Stromal cell of bone marrow (primary cell): ENCODE measurements at regions not wholly inside any gene's neighbourhood (a gene's known extent, or its start where the extent isn't known, plus 50 kb on each side); places are given as distances from the start of the nearest gene placed in this dataset.
"Not testable (repeated sequence)": the region's sequence is repeated elsewhere in the genome, so short reads cannot be mapped to it uniquely, and the experiment has no call there.

Experiments
- DNase-seq: peaks from one replicate; pipeline ENCODE4 v3.0.0-alpha.2; 2012; ENCODE audit warnings: low read depth

DNA sequence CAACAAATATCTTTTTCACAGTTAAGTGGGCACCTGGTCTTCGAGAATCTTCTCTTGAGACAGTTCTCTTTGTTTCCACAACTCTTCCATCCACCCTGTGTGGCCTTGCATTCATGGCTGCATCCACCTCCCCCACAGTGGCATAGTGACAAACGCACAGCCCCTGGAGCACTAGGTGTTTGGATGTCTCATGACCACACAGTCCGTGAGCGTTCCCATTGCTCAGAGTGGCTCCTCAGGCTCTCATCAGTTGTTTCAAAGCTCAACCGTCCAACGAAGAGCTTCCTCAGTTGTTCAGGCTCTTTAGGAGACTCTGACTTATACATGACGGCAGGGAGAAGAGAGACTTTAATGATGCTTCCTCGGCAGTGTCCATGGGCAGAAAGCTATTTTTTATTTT is 191.6 kb downstream of the CDRT15L2 start:
- DNase-seq: no peak

DNA sequence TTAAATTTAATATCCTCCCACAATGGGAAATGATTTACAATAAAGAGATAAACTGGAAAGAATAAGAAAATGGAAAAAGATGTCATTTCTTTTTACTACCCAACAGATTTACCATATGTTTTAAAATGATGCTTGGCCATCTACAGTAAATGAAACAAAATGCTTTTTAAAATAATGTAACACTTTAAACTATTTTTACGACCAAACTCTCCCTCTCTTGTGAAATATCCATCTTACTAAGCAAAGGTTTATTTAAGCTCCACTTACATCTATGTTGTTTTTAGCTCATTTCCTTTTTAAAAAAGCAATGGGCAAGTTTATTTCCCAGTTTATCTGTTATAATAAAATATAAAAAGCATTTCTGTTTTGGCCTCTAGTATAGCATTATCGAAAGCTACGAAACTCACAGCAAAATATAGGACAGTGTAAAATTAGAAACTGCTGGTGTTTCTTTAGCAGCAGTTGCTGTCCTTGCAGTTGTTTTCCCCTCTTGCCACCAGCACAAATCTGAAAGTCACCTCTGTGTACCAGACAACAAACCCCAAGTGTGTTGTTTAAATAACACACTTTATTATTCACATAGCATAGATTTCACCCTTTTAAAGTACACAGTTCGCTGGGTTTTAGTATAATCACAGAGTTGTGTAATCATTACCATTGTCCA is 195.1 kb downstream of the CDRT15L2 start:
- peak; percentile 26 for DNase-seq

DNA sequence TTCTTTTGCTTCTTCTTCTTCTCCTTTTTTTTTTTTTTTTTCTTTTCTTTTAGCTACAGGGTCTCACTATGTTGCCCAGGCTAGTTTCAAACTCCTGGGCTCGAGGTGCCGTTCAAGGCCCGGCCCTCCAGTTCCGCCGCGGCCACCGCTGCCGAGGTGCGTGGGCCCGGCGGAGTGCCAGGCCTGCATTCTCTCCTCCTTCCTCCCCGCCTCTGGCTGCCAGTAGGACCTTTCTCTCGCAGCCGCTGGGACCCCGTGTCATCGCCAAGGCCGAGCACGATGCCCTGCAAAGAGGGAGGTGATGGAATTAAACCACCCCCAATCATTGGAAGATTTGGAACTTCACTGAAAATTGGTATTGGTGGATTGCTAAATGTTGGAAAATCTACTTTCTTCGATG is 195.8 kb downstream of the CDRT15L2 start:
- DNase-seq: no peak

DNA sequence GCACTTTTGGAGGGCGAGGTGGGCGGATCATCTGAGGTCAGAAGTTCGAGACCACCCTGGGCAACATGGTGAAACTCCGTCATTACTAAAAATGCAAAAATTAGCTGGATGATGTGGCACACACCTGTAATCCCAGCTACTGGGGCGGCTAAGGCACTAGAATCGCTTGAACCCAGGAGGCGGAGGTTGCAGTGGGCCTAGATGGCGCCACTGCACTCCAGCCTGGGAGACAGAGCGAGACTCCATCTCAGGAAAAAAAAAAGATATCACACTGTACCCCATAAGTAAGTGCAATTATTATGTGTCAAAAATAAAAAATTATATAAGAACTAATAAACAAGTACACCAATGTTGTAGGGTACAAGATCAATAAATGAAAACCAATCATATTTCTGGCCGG is 200.0 kb downstream of the CDRT15L2 start:
- DNase-seq: no peak

DNA sequence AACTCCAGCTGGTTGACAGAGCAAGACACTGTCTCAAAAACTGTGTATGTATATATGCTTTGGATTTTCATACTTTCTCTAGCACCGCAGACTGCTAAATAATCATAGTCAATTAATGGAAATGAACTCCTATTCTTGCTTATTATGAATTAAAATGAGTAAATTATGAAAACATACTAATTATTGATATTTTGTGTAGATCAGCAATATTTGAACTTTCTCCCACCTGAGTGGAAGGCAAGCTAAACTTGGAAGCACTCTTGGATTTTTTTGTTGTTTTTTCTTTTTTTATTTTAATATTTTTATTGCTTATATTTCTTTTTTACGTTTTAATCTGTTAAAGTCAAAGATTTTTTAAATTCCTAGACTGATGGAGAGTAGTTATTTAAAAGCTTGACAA is 201.7 kb downstream of the CDRT15L2 start:
- no peak for DNase-seq

DNA sequence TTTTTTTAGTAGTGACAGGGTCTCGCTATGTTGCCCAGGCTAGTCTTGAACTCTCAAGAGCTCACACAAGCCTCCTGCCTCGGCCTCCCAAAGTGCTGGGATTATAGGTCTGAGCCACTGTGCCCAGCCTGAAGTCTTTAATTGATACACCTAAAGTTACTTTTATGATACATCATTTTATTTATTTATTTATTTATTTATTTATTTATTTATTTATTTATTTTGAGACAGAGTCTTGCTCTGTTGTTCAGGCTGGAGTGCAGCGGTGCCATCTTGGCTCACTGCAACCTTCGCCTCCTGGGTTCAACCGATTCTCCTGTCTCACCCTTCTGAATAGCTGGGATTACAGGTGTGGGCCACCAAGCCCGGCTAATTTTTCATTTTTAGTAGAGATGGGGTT is 202.3 kb downstream of the CDRT15L2 start:
- DNase-seq: not testable (repeated sequence)

DNA sequence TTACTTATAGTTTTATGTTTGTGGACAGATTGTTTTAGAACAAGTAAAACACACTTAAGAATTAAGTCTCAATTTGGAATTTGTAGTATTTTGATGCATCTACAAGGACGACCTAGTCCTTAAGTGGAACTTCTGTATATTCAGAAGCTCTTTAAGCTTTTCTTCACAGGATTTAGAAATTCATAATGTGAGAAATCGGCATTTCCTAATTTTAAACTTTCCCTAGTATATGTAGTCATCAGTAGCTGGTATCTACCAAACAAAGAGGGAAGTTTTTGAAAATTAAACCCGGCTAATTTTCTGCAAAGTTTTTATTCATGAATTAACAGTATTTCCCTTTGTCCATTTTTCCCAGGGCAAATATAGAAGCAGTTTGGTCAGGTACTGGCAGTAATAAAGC is 203.6 kb downstream of the CDRT15L2 start:
- no peak for DNase-seq

DNA sequence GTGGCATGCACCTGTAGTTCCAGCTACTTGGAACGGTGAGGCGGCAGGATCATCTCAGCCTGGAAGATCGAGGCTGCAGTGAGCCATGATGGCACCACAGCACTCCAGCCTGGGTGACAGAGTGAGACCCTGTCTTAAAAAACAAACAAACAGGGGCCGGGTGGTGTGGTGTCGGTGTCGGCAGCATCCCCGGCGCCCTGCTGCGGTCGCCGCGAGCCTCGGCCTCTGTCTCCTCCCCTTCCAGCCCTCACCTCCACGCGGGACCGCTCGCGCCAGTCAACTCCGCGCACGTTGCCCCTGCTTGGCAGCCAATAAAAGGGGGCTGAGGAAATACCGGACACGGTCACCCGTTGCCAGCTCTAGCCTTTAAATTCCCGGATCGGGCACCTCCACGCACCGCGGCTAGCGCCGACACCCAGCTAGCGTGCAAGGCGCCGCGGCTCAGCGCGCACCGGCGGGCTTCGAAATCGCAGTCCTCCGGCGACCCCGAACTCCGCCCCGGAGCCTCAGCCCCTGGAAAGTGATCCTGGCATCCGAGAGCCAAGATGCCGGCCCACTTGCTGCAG is 204.7 kb downstream of the CDRT15L2 start:
- no peak for DNase-seq

DNA sequence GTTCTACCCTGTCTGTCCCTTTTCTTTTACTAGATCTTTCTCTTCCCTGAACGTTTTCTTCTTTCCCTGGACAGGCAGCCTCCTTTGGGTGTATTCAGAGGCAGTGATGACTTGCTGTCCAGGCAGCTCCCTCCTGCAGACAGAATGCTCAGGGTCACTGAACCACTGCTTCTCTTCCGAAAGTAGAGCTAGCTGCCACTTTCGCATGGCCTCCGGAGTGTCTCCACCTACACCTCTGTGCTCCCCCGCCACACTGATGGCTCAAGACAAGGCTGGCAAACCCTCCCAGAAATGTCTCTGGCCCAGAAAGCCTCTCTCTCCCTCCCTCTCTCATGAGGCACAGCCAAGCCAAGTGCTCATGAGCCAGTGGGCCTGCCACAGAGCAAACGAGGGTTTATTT is 207.8 kb downstream of the CDRT15L2 start:
- DNase-seq: no peak

DNA sequence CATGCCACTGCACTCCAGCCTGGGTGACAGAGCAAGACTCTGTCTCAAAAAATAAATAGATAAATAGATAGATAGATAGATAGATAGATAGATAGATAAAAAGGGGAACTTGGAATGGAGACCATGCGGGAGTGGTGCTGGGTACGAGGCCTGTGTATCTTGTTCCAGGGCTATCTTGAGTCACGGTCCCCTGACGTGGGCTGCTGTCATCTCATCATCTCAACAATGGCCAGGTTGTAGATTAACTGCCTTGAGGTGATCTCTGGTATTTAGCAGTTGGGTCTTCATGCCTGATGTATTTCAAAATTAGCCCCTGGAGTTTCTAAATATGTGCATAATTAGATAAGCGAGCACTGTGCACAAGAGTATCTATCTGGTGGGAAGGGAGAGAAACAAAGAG is 212.1 kb downstream of the CDRT15L2 start:
- no peak for DNase-seq

DNA sequence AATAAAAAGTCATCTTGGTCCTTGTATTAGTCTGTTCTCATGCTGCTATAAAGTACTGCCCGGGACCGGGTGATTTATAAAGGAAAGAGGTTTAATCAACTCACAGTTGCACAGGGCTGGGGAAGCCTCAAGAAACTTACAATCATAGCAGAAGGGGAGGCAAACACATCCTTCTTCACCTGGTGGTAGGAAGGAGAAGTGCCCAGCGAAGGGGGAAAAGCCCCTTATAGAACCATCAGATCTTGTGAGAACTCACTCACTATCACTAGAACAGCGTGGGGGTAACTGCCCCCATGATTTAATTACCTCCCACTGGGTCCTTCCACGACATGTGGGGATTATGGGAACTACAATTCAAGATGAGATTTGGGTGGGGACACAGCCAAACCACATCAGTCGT is 215.0 kb downstream of the CDRT15L2 start:
- not testable (repeated sequence) for DNase-seq

DNA sequence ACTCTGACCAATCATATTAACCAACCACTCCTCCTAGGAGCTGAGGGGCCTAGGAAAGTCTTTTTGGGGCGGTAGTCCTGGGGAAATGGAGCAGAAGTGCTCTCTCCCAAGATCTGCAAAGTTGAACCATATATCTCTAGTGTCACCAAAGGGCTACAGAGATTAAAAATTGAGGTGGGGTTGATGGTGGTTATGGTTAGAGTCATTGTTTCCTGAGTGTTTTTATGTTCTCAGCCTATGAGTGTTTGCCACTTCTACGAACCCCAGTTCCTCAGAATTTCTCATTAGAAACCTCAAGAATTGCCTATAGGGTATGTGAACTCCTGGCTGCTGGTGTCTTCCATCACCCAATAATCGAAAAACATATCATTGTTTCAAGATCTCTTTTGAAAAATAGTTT is 217.8 kb downstream of the CDRT15L2 start:
- no peak for DNase-seq

DNA sequence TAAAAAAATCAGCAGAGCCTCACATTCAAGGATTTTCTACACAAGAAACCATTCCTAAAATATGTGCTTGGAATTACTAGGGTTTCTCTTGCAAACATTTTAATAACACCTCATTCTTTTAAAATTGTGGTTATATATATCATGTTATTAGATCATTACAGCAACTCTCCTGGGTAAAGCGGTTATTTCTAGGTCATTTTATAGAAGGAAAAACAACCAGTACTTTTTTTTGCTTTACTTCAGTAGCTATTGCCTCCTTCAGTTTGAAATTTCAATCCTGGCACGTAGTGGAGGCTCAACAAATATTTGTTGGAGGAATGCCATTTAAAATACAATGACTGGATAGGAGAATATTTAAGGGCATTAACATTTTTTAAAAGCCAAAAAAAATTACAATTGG is 220.6 kb downstream of the CDRT15L2 start:
- DNase-seq: peak; percentile 24

DNA sequence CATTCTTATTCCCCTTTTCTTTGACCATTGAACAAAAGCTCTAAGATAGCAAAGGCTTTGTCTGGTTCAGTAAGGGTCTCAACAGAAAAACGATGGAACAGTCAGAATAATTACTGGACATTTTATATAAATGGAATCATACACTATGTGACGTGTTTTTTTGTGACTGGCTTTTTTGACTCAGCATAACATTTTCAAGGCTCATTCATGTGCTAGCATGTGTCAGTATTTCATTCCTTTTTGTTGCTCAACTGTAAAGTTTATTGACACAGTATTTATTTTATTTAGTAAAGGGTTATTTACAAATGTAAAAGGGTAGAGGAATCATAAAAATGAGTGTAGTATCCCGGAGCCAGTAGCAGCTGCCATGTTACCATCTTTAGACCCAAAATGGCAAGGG is 226.2 kb downstream of the CDRT15L2 start:
- no peak for DNase-seq

DNA sequence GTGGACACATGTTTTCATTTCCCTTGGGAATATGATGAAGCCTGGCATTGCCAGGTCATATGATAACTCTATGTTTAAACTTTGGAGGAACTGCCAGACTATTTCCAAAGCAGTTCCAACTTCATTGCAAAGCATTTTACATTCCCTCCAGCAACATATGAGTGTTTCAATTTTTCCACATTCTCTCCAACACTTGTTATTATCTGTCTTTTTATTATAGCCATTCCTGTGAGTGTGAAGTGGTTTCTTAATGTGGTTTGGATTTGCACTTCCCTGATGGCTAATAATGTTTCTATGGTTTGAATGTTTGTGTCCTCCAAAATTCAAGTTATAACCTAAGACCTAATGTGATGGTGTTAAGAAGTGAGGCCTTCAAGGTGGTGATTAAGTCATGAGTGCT is 228.0 kb downstream of the CDRT15L2 start:
- not testable (repeated sequence) for DNase-seq

DNA sequence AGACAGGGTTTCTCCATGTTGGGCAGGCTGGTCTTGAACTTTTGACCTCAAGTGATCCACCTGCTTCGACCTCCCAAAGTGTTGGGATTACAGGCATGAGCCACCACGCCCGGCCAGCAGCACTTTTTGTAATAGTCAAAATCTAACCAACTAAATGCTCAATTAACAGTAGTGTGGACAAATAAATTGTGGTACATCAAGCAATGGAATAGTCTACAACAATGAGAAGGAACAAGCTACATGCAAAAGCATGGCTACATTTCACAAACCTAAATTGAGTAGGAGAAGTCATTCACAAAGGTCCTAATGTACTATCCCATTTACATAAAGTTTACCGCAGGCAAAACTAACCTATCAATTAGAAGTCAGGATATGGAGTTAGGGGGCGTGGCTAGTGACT is 227.4 kb downstream of the USP22 start:
- DNase-seq: not testable (repeated sequence)

DNA sequence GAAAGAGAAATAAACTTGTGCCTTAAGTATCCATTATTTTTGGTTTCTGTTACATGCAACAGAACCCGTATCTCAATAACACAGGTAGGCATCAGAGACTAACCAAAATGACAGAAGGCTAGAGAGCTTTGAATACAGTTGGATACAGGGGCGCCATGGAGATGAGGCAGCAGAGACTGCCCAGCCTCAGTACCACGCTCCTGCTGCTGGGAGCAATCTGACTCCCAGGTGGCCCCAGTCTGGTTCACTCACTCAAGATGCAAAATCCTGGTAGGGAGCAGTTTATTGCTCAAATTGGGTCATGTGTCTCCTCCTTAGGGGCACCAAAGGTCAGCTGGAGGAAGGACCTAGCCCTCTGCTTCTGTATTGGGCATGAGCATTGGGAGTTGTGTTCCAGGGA is 218.9 kb downstream of the USP22 start:
- DNase-seq: no peak

DNA sequence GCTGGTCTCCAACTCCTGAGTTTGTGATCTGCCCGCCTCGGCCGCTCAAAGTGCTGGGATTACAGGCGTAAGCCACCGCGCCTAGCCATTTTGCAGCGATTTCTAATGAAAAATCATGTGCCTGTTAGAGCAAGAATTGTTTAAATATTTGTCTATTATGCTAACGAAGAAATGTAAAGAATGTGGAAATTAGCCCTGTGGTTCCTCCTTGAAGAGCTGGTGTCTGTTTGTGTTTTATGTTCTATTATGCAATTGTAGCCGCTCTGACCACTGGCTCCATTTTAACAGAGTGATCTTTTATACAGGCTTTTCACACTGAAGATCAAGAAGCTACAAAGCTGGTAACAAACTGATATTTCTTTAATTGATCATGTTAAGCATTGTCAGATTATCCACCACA is 217.3 kb downstream of the USP22 start:
- DNase-seq: no peak

DNA sequence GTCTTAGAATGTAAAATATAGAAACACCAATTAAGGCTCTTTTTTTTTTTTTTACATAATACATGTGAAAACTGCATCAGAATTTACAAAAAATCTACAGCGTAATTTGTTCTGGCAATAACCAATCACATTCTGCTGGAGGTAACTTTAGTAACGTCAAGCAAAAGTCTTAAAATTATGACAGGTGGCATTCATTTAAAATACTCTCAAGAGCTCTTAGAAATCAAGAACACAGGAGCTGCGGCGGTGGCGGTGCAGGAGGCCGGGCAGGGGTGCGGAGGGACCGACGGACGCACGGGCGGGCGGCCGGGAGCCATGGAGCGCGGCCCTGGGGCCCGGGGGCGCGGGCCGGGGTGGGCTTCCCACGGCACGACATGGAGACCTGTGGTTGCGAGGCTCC is 202.4 kb downstream of the USP22 start:
- not testable (repeated sequence) for DNase-seq

DNA sequence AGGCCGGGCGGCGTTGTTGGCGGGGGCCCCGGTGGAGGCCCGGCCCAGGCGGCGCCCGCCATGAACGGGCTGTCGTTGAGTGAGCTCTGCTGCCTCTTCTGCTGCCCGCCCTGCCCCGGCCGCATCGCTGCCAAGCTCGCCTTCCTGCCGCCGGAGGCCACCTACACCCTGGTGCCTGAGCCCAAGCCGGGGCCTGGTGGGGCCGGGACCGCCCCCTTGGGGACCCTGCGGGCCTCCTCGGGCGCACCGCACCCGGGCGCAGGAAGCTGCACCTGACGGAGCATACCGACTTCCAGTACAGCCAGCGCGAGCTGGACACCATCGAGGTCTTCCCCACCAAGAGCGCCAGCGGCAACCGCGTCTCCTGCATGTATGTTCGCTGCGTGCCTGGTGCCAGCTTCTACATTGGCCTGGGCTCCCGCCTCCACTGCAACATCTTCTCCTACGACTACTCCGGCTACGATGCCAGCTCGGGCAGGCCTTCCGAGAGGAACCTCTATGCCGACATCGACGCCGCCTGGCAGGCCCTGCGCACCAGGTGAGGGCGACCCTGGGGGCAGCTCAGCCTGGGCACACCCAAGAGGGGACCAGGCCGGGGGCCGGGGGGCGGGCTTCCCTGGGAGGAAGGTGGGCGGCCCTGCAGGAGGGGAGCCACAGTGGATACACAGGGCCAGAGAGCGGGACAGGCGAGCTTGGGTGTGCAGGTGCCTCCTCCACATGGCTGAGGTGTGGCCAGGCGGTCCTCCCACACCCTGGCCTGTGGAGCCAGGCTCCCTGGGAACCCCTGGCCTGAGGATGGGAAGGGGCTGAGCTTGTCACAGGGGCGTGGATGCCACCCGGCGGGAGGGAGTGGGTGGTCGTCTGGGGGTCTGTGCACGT is 201.6 kb downstream of the USP22 start:
- not testable (repeated sequence) for DNase-seq

DNA sequence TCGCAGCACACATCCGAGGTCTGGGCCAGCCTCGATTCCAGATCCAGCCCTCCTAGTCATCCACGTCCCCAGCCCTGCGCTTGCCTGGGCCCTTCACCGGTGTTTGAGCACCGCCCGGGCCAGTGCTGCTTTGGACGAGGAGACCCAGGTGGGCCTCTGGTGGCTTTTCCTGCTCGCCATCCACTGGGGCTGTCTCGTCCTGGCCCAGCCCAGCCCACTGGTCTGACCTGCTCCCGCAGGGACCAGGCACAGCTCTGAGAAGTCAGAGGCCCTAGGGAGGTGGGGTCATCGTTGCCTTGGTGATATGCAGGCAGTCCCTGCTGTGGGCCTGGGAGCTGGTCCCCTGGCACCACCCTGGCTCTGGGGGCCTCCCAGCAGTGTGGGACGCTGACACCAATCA is 200.8 kb downstream of the USP22 start:
- DNase-seq: not testable (repeated sequence)

DNA sequence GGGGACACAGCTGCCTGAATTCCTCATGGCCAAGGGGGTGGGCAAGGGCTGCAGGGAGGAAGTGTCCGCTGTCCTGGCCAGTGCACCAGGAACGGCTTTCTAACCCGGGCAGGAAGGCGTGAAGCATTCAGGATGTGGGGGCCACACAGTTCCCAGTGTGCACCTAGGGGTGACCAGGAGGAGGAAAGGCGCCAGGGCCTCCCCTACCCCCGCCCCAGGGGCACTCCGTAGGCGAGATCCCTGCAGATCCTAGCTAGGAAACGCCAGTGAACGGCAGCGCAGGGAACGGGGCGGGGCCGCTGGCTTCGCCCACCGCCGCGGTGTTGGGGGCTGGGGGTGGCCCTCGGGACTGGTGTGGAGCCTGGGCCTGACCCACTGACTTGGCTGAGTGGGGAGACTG is 199.6 kb downstream of the USP22 start:
- not testable (repeated sequence) for DNase-seq
